HG02938 (cell line): ENCODE measurements at regions not wholly inside any gene's neighbourhood (a gene's known extent, or its start where the extent isn't known, plus 50 kb on each side); places are given as distances from the start of the nearest gene placed in this dataset.
"Not testable (repeated sequence)": the region's sequence is repeated elsewhere in the genome, so short reads cannot be mapped to it uniquely, and the experiment has no call there.

Experiments used
- ATAC-seq: cut with Tn5 transposase; IDR thresholded peaks from one replicate; pipeline ENCODE4 v1.9.1; 2021; ENCODE audit warnings: mild to moderate bottlenecking, moderate library complexity; ENCODE audit not compliant: unreplicated experiment

DNA sequence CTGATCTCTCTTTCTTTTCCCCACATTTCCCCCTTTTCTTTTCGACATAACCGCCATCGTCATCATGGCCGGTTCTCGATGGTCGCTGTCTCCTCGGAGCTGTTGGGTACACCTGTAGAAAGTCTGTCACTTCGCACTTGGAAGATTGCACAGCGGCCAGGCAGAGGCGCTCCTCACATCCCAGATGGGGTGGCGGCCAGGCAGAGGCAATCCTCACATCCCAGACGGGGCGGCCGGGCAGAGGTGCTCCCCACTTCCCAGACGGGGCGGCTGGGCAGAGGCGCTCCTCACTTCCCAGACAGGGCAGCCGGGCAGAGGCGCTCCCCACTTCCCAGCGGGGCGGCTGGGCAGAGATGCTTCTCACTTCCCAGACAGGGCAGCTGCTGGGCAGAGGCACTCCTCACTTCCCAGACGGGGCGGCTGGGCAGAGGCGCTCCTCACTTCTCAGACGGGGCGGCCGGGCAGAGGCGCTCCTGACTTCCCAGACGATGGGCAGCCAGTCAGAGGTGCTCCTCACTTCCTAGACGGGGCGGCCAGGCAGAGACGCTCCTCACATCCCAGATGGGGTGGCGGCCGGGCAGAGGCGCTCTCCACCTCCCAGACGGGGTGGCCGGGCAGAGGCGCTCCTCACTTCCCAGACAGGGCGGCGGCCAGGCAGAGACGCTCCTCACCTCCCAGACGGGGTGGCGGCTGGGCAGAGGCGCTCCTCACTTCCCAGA is 110.7 kb downstream of the C5orf15 start:
- ATAC-seq, result not testable (repeated sequence)

GRCh38 chr5:133854554-133854953 is 113.9 kb downstream of the C5orf15 start:
- no peak for ATAC-seq

DNA sequence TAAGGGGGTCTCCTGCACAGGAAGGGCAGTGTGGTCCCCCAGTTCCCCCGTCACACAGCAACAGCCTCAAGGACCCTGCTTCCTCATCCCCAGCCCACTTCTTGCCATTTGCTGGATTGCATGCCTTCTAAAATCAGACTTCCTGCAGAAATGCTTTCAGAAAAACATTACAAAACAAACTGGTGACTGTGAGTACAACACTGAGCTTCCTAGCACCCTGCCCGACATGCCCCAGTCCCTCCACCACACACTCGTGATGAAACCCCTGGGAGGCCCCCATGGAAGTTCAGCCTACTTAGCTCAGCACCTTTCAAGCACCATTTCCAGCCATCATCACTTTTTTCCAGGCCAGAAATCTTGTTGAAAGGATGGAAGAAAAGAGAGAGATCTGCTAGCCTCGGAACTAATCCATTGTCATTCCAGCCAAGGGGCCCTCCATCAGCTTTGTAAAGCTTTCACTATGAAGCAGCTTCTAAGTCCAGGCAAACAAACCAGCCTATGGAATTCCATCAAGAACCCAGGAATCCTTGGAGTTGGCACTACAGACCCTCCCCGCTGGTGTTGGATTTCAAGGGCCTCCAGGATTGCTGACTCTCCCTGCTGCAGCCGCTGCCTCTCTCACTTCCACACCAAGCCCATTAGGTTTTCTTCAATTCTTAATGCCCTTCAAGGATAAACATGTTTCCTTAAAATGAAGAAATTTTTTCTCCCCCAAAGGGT is 114.6 kb downstream of the C5orf15 start:
- ATAC-seq, result no peak

DNA sequence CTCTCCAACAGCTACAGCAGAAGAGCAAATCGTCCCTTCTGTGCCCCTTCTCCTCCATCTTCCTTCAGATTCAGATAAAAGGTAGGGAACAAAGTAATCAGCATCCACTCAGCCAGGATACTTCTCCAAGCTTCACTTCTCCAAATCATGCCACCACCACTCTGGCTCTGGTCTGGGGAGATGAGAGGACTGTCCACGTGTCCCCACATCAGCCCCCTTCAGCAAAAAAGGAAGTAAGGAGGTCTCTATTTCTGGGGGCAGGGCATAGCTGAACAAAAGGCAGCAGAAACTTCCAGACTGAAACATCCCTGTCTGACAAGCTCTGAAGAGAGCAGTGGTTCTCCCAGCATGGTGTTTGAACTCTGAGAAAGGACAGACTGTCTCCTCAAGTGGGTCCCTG is 116.9 kb downstream of the C5orf15 start:
- ATAC-seq, result no peak

GRCh38 chr5:133850811-133851210 is 117.6 kb downstream of the C5orf15 start:
- no peak for ATAC-seq

DNA sequence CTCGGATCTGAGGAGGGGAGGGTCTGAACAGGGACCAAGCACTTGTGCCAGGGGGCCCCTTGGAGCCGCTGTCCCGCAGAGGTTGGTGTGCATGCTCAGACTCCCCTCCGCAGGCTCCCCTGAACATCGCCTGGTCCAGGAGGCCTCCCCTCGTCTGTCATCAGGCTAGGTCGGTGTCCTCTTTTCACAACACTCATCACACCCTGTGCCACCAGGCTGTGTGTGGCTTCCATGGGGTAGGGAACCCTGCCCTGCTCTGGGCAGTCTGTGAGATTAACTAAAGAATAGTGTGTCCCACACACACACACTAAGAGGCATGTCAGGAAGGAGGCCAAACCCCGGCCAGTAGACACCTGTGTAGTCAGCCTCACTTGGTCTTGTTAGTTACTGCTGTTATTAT is 119.3 kb downstream of the C5orf15 start:
- no peak for ATAC-seq

DNA sequence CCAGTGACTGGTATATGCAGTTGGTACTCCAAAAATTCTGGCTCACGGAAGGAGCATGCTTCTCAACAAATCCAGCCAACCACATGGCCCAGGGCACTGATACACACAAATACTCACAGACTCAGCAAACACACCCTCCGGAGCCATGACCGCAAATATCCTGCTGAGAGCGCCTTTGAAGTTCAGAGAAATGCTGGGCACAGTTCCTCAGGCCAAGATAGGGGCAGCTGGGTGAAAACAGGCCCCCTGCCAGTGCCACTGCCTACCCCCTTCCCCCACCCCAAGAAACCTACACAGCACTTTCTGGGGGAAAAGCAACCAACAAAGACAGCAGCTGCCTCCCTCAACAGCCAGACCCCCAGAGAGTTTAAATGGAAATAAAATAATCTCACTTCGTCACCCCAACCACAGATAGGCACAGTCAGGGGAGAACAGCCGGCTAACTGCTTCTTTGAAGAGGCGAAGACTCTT is 120.0 kb downstream of the C5orf15 start:
- ATAC-seq, result no peak

DNA sequence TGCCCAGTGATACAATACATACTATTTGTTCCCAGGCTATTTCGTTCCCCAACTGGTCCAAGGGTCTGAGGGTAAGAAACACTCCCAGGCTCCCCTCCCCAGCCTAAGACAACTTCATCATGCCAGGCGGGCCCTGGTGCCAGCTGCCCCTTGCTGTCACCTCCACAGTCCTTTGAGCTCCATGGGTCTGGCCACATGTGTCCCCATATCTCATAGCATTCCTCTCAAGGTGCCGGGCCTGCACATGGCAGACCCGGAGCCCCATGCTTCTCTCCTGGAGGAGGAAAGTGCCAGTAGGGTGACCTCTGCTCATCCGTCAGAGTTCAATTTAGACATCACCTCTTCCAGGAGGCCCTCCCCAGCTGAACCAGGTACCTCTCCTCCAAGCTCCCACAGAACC is 120.5 kb downstream of the C5orf15 start:
- no peak for ATAC-seq

GRCh38 chr5:133847301-133847700 is 121.1 kb downstream of the C5orf15 start:
- ATAC-seq, result no peak

DNA sequence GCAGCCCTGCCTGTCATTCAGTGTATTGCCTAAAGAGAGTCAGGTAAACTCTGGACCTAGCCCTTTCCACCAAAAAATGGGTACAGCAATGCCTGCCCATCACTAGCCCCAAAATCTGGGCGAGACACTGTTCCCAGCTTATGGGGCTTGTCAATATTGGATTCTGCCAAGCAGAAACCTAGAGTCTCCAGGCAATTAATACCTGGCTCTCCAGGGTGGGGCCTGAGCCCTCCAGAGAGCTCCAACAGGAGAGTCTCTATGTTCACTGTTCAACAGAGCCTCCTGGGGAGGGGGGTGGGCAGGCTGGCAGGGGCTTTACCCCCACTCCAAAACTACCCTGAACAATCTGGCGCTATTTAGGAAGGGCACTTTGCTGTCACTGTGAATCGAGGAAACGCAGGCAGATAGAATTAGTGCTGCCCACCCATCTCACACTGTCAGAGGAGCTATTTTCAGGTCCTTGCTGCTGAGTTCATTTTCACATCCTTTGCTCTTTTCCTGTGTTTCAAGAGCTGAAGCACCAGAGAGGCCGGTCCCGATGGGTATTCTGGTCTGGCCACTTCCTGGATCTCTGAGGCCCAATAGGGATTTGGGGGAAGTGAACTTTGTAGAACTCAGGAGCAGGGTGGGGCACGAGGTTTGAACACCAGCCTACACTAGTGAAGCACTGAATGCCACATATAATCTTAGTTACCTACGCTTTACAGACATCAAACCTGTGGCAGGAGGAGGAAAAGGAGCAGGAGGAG is 121.8 kb downstream of the C5orf15 start:
- ATAC-seq, result no peak

DNA sequence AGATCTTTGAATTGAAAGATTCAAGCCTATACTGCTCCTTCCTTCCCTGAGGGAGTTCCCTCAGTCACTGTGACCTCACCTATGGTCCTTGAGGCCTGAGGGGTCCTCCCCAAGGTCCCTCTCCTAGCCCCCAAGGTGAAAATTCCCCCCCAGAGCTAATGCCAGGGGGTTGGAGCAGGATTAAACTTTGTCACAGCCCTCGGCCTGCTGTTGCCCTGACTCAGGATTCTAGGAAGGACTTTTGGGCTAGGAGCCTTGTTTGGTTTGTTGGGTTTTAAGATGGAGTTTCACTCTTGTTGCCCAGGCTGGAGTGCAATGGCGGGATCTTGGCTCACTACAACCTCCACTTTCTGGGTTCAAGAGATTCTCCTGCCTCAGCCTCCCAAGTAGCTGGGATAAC is 123.2 kb downstream of the C5orf15 start:
- no peak for ATAC-seq

DNA sequence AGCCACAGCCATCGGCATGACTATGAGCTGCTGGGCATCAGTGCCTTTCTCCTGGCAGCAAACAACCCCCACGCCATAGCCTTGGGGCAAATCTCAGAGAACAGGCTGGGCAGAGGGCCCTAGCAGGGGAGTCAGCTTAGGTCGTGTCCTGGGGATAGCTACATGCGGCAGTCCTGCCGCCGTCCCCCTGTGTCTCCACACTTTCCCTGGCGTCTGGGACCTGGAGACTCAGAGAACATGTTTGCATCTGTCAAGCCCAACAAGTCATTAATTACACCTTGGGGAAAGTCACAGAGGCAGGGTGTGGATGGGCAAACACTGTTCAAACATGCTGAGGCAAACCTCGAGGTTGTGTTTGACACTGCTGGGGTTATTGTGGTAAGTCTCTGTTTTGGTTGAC is 123.6 kb downstream of the C5orf15 start:
- ATAC-seq, result no peak

DNA sequence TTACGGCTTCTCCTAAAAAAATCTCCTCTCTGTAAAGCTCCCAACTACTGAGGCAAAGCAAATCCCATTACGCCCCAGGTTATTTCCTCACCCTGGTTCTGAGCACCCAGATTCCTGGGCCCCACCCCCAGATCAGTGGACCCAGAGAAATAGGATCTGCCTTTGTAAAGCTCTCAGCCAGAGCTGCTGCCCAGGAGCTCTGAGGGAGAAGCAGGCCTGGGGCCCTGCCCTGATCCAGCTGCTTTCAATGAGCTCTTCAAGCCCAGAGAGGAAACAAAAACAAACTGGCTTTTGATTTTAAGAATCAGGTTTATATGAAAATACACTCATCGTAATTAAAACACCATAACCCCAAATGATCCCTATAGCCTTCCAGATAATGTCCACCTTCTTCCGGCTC is 124.5 kb downstream of the C5orf15 start:
- ATAC-seq, result no peak

DNA sequence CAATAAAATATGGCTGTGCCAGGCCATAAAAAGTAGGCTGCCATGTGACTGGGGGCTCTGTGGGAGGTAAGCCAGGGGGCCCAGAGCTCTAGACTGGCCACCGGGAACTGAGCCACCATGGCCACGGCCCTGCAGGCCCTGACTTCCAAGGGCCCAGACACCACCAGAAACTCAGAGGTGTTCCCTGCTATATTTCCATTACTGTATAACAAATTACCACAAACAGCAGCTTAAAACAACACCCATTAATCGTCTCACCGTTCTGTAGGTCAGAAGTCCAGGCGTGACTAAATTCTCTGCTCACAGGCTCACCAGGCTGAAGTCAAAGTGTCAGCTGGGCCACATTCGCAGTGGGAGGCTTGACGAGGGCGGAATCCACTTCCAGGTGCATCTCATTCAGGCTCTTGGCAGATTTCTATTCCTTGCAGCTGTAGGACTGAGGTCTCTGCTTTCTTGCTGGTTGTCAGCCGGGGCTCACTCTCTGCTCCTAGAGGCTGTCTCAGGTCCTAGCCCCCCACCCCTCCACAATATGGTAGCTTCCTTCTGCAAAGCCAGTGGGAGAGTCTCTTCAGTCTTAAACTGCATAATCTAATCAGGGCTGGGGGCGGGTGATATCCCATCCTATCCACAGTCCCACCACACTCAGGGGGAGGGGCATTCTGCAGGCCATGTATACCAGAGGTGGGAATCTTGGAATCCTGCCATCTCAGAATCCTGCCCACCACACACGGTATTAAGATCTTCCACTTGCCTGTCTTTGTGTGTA is 125.4 kb downstream of the C5orf15 start:
- ATAC-seq, result no peak

GRCh38 chr5:133841831-133842750 is 126.3 kb downstream of the C5orf15 start:
- ATAC-seq, result no peak

DNA sequence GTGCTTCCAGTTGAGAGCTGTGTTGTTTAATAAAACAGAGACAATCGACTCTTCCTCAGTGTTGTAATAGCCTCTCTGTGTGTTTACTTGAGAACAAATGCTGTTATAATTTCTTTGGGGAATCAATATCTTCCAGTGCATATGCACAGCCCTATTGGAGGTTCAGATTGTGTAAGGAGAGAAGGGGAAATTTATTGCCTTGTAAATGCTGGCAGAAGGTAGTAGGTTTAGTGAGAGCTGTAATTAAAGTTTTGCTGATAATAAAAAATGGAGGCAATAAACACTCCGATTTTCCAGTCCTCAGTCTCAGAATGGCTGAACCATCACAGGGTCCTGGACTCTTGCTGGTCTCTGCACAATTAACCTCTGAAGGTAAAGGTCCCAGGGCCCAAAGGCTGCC is 128.3 kb downstream of the C5orf15 start:
- ATAC-seq, result no peak

GRCh38 chr5:133839721-133840120 is 128.7 kb downstream of the C5orf15 start:
- ATAC-seq, result no peak

DNA sequence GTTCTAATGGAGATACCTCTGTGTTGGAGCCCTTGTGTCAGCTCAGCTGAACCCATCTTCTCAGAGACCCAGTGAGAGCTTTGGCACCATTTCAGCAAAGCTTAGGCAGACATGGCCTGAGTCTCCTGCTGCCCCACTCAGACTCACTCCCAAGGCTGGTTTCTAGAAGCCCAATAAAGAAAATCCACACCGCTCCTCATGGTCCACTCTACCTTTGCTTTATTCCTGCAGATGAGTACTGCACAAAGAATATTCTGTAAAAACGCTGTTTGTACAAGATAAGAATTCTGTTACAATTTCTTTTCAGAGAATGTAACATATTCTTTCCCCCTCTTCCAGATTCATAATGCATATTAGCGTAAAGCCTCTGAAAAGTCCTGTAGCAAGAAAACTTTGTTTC is 129.3 kb downstream of the C5orf15 start:
- ATAC-seq, result no peak

- ATAC-seq, result no peak
Observed at GRCh38 chr5:133838286-133838685, 130.1 kb downstream of the C5orf15 start.
